ENCODE measurements at regions not wholly inside any gene's neighbourhood (a gene's known extent, or its start where the extent isn't known, plus 50 kb on each side); places are given as distances from the start of the nearest gene placed in this dataset.

DNA sequence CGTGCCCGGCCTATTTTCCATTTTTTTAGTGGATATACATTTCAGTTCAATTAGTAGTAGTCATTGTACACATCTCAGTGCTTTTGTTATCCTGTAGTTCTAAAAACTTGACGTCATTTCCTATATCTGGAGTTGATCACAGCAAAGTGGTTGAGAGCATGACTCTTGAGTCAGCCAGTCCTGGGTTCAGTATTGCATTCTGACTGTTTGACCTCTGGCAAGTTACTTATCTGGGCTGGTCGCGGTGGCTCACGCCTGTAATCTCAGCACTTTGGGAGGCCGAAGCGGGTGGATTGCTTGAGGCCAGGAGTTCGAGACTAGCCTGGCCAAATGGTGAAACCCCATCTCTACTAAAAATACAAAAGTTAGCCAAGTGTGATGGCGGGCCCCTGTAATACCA, 50.4 kb upstream of the PPM1B start:
- TF ChIP-seq GLIS3 (CRISPR knock-in tag; IDR thresholded peaks at IDR 0.05), result no peak
- TF ChIP-seq ZNF565 (CRISPR knock-in tag; conservative IDR thresholded peaks at IDR 0.05; ENCODE audit: low read depth), result no peak
- TF ChIP-seq ZFP3 (CRISPR knock-in tag; IDR thresholded peaks at IDR 0.05), result no peak
- no peak for TF ChIP-seq ZFP30 (CRISPR knock-in tag; IDR thresholded peaks at IDR 0.05)
- no peak for TF ChIP-seq OSR1 (CRISPR knock-in tag; IDR thresholded peaks at IDR 0.05)
- no peak for ATAC-seq

Data from SK-N-SH treated with all-trans-retinoic acid at 6 μM for 48 hours (cell line).